ENCODE measurements at regions not wholly inside any gene's neighbourhood (a gene's known extent, or its start where the extent isn't known, plus 50 kb on each side); places are given as distances from the start of the nearest gene placed in this dataset.

- no peaks in the 10 kb centered on the region for H3K79me1 ChIP-seq (ENCODE audit: low read length)
- no peak overlapping the region for H3K27ac ChIP-seq (ENCODE audit: low read depth, low read length)
- no peaks in the 10 kb centered on the region for H3K27me3 ChIP-seq (ENCODE audit: insufficient read depth, low read length, poor library complexity)
- no peak overlapping the region for H2BK120ac ChIP-seq (ENCODE audit: low read depth, low read length)
- H3K4ac ChIP-seq (ENCODE audit: low read depth, low read length): no peak overlapping the region
- H4K5ac ChIP-seq (ENCODE audit: low read length): no peak overlapping the region
- WGBS (ENCODE audit: extremely low coverage, insufficient coverage, low lambda C conversion rate): 100% methylated on average over 1 of the region's 1 CpG
- H2BK5ac ChIP-seq (ENCODE audit: low read length): no peak overlapping the region
- no peak overlapping the region for H3K56ac ChIP-seq (ENCODE audit: low read length)
- no peak overlapping the region for H2BK15ac ChIP-seq (replicated peaks; ENCODE audit: low read depth)
- H3K23ac ChIP-seq (ENCODE audit: low read length): no peak overlapping the region
- H3K4me2 ChIP-seq (ENCODE audit: low read length): no peak overlapping the region
- H3K4me1 ChIP-seq (ENCODE audit: control insufficient read depth, low read depth, low read length): peaks cover 2% of the 10 kb centered on the region
- no peak overlapping the region for H3K9ac ChIP-seq (ENCODE audit: low read length)
- DNase-seq: no peak
- no peak overlapping the region for H3K18ac ChIP-seq (ENCODE audit: low read length)
- H4K8ac ChIP-seq (ENCODE audit: low read depth, low read length): no peak overlapping the region
- no peaks in the 10 kb centered on the region for H3K79me2 ChIP-seq (ENCODE audit: control insufficient read depth, insufficient read depth, low read length)
- H3K36me3 ChIP-seq (ENCODE audit: control insufficient read depth, insufficient read depth, low read length): no peaks in the 10 kb centered on the region
- no peak overlapping the region for H2AK5ac ChIP-seq (ENCODE audit: low read length)
- H3K4me3 ChIP-seq (ENCODE audit: low read length): no peak overlapping the region
Measured at GRCh38 chr18:6648581-6648980, 80.9 kb upstream of the ARHGAP28 start.

DNA sequence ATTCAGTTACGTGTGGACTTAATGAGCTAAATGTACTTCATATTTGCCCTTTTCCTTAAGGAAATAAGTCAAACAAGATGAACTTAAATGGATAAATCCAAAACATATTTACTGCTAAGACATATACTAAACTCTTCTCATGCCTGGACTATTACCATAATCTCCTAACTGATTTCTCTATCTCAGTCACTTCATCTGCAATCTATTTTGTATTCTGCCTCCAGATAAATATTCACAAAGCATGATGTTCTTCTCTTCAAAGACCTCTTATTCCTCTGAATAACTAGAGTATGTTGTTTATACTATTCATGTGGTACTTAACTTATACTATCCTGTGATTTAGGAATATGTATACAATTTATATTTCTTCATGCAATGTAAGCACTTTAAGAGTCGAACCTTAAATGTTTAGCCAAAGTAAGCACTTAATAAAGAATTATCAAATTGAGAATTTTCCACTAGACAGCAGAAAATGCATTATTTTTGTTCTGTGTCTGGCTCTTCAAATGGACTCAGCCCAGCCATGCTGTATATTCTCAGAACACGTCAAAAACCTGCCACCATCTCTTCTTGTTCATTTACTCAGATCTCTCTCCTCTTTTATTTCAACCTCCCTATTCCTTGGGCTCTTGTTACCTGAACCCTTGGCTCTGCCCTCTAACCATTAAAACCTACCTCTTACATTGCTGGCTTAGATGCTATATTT lies 79.9 kb upstream of the ARHGAP28 start:
- H3K4me1 ChIP-seq (ENCODE audit: control insufficient read depth, low read depth, low read length): peaks cover 2% of the 10 kb centered on the region
- no peak overlapping the region for H2BK120ac ChIP-seq (ENCODE audit: low read depth, low read length)
- no peak overlapping the region for H2BK5ac ChIP-seq (ENCODE audit: low read length)
- H4K8ac ChIP-seq (ENCODE audit: low read depth, low read length): no peak overlapping the region
- no peak overlapping the region for H2BK15ac ChIP-seq (replicated peaks; ENCODE audit: low read depth)
- no peak overlapping the region for H3K27ac ChIP-seq (ENCODE audit: low read depth, low read length)
- H3K4me2 ChIP-seq (ENCODE audit: low read length): no peak overlapping the region
- H3K9ac ChIP-seq (ENCODE audit: low read length): no peak overlapping the region
- H3K79me2 ChIP-seq (ENCODE audit: control insufficient read depth, insufficient read depth, low read length): no peaks in the 10 kb centered on the region
- H3K36me3 ChIP-seq (ENCODE audit: control insufficient read depth, insufficient read depth, low read length): no peaks in the 10 kb centered on the region
- no peak overlapping the region for H3K4me3 ChIP-seq (ENCODE audit: low read length)
- no peaks in the 10 kb centered on the region for H3K79me1 ChIP-seq (ENCODE audit: low read length)
- no peak for DNase-seq
- no peak overlapping the region for H2AK5ac ChIP-seq (ENCODE audit: low read length)
- no peak overlapping the region for H3K4ac ChIP-seq (ENCODE audit: low read depth, low read length)
- no peak overlapping the region for H3K23ac ChIP-seq (ENCODE audit: low read length)
- H4K5ac ChIP-seq (ENCODE audit: low read length): no peak overlapping the region
- no CpG with 5 or more reads among the region's 3 CpGs for WGBS (ENCODE audit: extremely low coverage, insufficient coverage, low lambda C conversion rate)
- H3K56ac ChIP-seq (ENCODE audit: low read length): no peak overlapping the region
- H3K27me3 ChIP-seq (ENCODE audit: insufficient read depth, low read length, poor library complexity): no peaks in the 10 kb centered on the region
- no peak overlapping the region for H3K18ac ChIP-seq (ENCODE audit: low read length)

DNA sequence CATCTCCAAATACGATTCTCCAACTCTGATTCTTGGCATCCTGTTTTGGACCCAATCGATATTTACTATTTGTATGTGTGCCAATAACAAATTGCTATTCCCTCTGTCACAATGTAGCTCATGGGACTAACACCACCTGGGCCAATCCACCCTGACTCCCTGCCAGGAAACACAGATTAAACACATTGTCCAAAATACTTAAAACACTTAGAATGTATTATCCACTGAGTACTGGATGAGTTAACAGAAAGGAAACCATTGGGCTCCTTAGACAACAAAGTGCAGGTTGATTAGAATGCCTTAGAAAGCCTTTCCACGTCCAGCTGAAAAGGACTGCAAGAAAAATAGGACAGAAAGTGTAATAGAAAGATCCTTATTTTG lies 79.4 kb upstream of the ARHGAP28 start:
- no CpG with 5 or more reads among the region's 3 CpGs for WGBS (ENCODE audit: extremely low coverage, insufficient coverage, low lambda C conversion rate)
- H3K9ac ChIP-seq (ENCODE audit: low read length): no peak overlapping the region
- DNase-seq: no peak

DNA sequence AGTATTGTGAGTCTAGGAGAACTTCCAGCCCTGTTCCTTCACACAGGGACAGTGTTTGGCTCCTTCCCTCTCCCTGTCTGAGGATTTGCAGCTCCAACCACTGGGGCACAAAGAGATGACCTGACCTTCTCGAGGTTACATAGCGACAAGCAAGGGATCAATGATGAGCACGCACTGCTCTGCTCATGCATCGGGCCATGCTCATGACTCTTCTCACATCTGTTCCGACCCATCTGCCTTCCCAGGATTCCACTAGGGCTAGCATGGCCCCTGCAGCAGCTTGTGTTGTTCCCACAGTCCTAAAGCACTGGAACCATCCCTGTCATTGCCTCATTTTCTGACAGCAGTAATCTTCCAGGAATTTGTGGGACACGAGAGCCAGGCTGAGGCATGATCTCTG lies 78.8 kb upstream of the ARHGAP28 start:
- Histone ChIP-seq H3K79me2 (ENCODE audit: control insufficient read depth, insufficient read depth, low read length) (no peaks in the 10 kb centered on the region), H2BK15ac (replicated peaks; ENCODE audit: low read depth) (no peak overlapping the region), H3K4me2 (ENCODE audit: low read length) (no peak overlapping the region), H3K4ac (ENCODE audit: low read depth, low read length) (no peak overlapping the region), H2BK120ac (ENCODE audit: low read depth, low read length) (no peak overlapping the region), H2AK5ac (ENCODE audit: low read length) (no peak overlapping the region), H3K36me3 (ENCODE audit: control insufficient read depth, insufficient read depth, low read length) (no peaks in the 10 kb centered on the region), H3K23ac (ENCODE audit: low read length) (no peak overlapping the region), H3K9ac (ENCODE audit: low read length) (no peak overlapping the region), H3K4me1 (ENCODE audit: control insufficient read depth, low read depth, low read length) (peaks cover 2% of the 10 kb centered on the region), H3K27ac (ENCODE audit: low read depth, low read length) (no peak overlapping the region), H3K56ac (ENCODE audit: low read length) (no peak overlapping the region), H4K8ac (ENCODE audit: low read depth, low read length) (no peak overlapping the region), H3K18ac (ENCODE audit: low read length) (no peak overlapping the region), H4K5ac (ENCODE audit: low read length) (no peak overlapping the region), H3K4me3 (ENCODE audit: low read length) (no peak overlapping the region), H3K27me3 (ENCODE audit: insufficient read depth, low read length, poor library complexity) (no peaks in the 10 kb centered on the region), H3K79me1 (ENCODE audit: low read length) (no peaks in the 10 kb centered on the region), H2BK5ac (ENCODE audit: low read length) (no peak overlapping the region)
- DNase-seq: no peak
- WGBS (ENCODE audit: extremely low coverage, insufficient coverage, low lambda C conversion rate): no CpG with 5 or more reads among the region's 6 CpGs

More for the DNA sequence above, 79.4 kb upstream of the ARHGAP28 start:
- H4K5ac ChIP-seq (ENCODE audit: low read length): no peak overlapping the region
- H3K56ac ChIP-seq (ENCODE audit: low read length): no peak overlapping the region
- no peak overlapping the region for H2AK5ac ChIP-seq (ENCODE audit: low read length)
- no peak overlapping the region for H3K23ac ChIP-seq (ENCODE audit: low read length)
- no peak overlapping the region for H3K4me2 ChIP-seq (ENCODE audit: low read length)
- H3K27me3 ChIP-seq (ENCODE audit: insufficient read depth, low read length, poor library complexity): no peaks in the 10 kb centered on the region
- H3K4ac ChIP-seq (ENCODE audit: low read depth, low read length): no peak overlapping the region
- H2BK15ac ChIP-seq (replicated peaks; ENCODE audit: low read depth): no peak overlapping the region
- H4K8ac ChIP-seq (ENCODE audit: low read depth, low read length): no peak overlapping the region
- H3K4me1 ChIP-seq (ENCODE audit: control insufficient read depth, low read depth, low read length): peaks cover 2% of the 10 kb centered on the region
- no peak overlapping the region for H3K18ac ChIP-seq (ENCODE audit: low read length)
- H2BK120ac ChIP-seq (ENCODE audit: low read depth, low read length): no peak overlapping the region
- no peak overlapping the region for H3K4me3 ChIP-seq (ENCODE audit: low read length)
- no peaks in the 10 kb centered on the region for H3K79me2 ChIP-seq (ENCODE audit: control insufficient read depth, insufficient read depth, low read length)
- no peak overlapping the region for H2BK5ac ChIP-seq (ENCODE audit: low read length)
- H3K79me1 ChIP-seq (ENCODE audit: low read length): no peaks in the 10 kb centered on the region
- H3K36me3 ChIP-seq (ENCODE audit: control insufficient read depth, insufficient read depth, low read length): no peaks in the 10 kb centered on the region
- no peak overlapping the region for H3K27ac ChIP-seq (ENCODE audit: low read depth, low read length)

GRCh38 chr18:6652098-6652497 lies 77.4 kb upstream of the ARHGAP28 start:
- no peak overlapping the region for H3K23ac ChIP-seq (ENCODE audit: low read length)
- H3K4me1 ChIP-seq (ENCODE audit: control insufficient read depth, low read depth, low read length): no peaks in the 10 kb centered on the region
- DNase-seq: no peak
- no peaks in the 10 kb centered on the region for H3K79me1 ChIP-seq (ENCODE audit: low read length)
- no peak overlapping the region for H4K5ac ChIP-seq (ENCODE audit: low read length)
- H3K4me3 ChIP-seq (ENCODE audit: low read length): no peak overlapping the region
- no peaks in the 10 kb centered on the region for H3K79me2 ChIP-seq (ENCODE audit: control insufficient read depth, insufficient read depth, low read length)
- H2BK120ac ChIP-seq (ENCODE audit: low read depth, low read length): no peak overlapping the region
- no peak overlapping the region for H4K8ac ChIP-seq (ENCODE audit: low read depth, low read length)
- H3K4me2 ChIP-seq (ENCODE audit: low read length): no peak overlapping the region
- H3K27me3 ChIP-seq (ENCODE audit: insufficient read depth, low read length, poor library complexity): no peaks in the 10 kb centered on the region
- H3K56ac ChIP-seq (ENCODE audit: low read length): no peak overlapping the region
- no peak overlapping the region for H2AK5ac ChIP-seq (ENCODE audit: low read length)
- H3K36me3 ChIP-seq (ENCODE audit: control insufficient read depth, insufficient read depth, low read length): no peaks in the 10 kb centered on the region
- no peak overlapping the region for H3K4ac ChIP-seq (ENCODE audit: low read depth, low read length)
- no peak overlapping the region for H2BK5ac ChIP-seq (ENCODE audit: low read length)
- H2BK15ac ChIP-seq (replicated peaks; ENCODE audit: low read depth): no peak overlapping the region
- no peak overlapping the region for H3K9ac ChIP-seq (ENCODE audit: low read length)
- no peak overlapping the region for H3K27ac ChIP-seq (ENCODE audit: low read depth, low read length)
- H3K18ac ChIP-seq (ENCODE audit: low read length): no peak overlapping the region

GRCh38 chr18:6653880-6654279 lies 75.6 kb upstream of the ARHGAP28 start:
- Histone ChIP-seq H3K27ac (ENCODE audit: low read depth, low read length) (no peak overlapping the region), H3K4me1 (ENCODE audit: control insufficient read depth, low read depth, low read length) (no peaks in the 10 kb centered on the region), H2BK5ac (ENCODE audit: low read length) (no peak overlapping the region), H2BK15ac (replicated peaks; ENCODE audit: low read depth) (no peak overlapping the region), H3K36me3 (ENCODE audit: control insufficient read depth, insufficient read depth, low read length) (no peaks in the 10 kb centered on the region), H3K79me2 (ENCODE audit: control insufficient read depth, insufficient read depth, low read length) (no peaks in the 10 kb centered on the region), H3K4me2 (ENCODE audit: low read length) (no peak overlapping the region), H2BK120ac (ENCODE audit: low read depth, low read length) (no peak overlapping the region), H3K79me1 (ENCODE audit: low read length) (no peaks in the 10 kb centered on the region), H3K23ac (ENCODE audit: low read length) (no peak overlapping the region), H3K56ac (ENCODE audit: low read length) (no peak overlapping the region), H3K9ac (ENCODE audit: low read length) (no peak overlapping the region), H4K8ac (ENCODE audit: low read depth, low read length) (no peak overlapping the region), H4K5ac (ENCODE audit: low read length) (no peak overlapping the region), H3K4ac (ENCODE audit: low read depth, low read length) (no peak overlapping the region), H3K27me3 (ENCODE audit: insufficient read depth, low read length, poor library complexity) (no peaks in the 10 kb centered on the region), H3K18ac (ENCODE audit: low read length) (no peak overlapping the region), H2AK5ac (ENCODE audit: low read length) (no peak overlapping the region), H3K4me3 (ENCODE audit: low read length) (no peak overlapping the region)
- WGBS (ENCODE audit: extremely low coverage, insufficient coverage, low lambda C conversion rate): no CpG with 5 or more reads among the region's 2 CpGs
- DNase-seq: no peak
